ENCODE measurements at regions not wholly inside any gene's neighbourhood (a gene's known extent, or its start where the extent isn't known, plus 50 kb on each side); places are given as distances from the start of the nearest gene placed in this dataset.

GRCh38 chr6:148677594-148678476, 69.0 kb upstream of the UST start:
- TF ChIP-seq, protein P1, sequence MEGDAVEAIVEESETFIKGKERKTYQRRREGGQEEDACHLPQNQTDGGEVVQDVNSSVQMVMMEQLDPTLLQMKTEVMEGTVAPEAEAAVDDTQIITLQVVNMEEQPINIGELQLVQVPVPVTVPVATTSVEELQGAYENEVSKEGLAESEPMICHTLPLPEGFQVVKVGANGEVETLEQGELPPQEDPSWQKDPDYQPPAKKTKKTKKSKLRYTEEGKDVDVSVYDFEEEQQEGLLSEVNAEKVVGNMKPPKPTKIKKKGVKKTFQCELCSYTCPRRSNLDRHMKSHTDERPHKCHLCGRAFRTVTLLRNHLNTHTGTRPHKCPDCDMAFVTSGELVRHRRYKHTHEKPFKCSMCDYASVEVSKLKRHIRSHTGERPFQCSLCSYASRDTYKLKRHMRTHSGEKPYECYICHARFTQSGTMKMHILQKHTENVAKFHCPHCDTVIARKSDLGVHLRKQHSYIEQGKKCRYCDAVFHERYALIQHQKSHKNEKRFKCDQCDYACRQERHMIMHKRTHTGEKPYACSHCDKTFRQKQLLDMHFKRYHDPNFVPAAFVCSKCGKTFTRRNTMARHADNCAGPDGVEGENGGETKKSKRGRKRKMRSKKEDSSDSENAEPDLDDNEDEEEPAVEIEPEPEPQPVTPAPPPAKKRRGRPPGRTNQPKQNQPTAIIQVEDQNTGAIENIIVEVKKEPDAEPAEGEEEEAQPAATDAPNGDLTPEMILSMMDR (IDR thresholded peaks at IDR 0.05; ENCODE audit: unreplicated experiment in 3 of 3), result no peak
- H3K4me1 Mint-ChIP-seq, result no peaks in the 10 kb centered on the region
- H3K27me3 Mint-ChIP-seq (ENCODE audit: low read depth), result no peaks in the 10 kb centered on the region
- no peak overlapping the region for H3K27ac Mint-ChIP-seq
- no peaks in the 10 kb centered on the region for H3K36me3 Mint-ChIP-seq (ENCODE audit: low read depth)
- no peak overlapping the region for H3K4me3 Mint-ChIP-seq
- peaks cover 19% of the 10 kb centered on the region for H3K9me3 Mint-ChIP-seq

DNA sequence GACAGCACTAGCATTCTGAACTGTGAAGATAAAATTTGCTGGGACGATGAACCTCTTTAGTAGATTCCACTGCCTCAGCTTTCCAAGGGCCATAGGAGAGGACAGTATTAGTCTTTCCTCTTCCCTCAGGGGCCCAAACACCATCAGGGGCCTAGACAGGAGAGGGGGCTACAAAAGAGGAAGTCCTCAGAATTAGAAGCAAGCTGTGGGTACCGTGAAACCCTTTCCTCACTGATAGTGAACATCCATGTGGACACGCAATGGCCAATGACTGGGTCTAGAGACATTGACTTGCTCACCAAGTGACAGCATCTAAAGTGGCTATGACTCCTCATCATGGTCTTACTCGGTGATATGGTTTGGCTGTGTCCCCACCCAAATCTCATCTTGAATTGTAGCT, 68.1 kb upstream of the UST start:
- Mint-ChIP-seq H3K27me3 (ENCODE audit: low read depth) (no peaks in the 10 kb centered on the region), H3K9me3 (peaks cover 12% of the 10 kb centered on the region), H3K36me3 (ENCODE audit: low read depth) (no peaks in the 10 kb centered on the region), H3K4me1 (no peaks in the 10 kb centered on the region), H3K4me3 (no peak overlapping the region), H3K27ac (no peak overlapping the region)
- TF ChIP-seq, protein P1 (IDR thresholded peaks at IDR 0.05; ENCODE audit: unreplicated experiment in 3 of 3), result no peak

DNA sequence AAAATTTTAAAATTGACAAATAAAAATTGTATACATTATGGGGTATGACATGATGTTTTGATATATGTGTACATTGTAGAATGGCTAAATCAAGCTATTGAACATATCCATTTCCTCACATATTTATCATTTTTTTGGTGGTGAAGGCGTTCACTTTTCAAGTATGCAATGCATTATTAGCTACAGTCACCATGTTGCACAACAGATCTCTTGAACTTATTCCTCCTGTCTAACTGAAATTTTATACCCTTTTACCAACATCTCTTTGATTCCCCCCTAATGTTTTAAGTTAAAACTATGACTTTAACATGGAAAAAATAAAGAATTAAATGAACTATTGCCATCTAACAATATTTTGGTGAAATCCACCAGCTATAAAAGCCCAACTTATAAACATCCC, 65.2 kb upstream of the UST start:
- TF ChIP-seq, protein P1 (IDR thresholded peaks at IDR 0.05; ENCODE audit: unreplicated experiment in 3 of 3), result no peak
- Mint-ChIP-seq H3K4me1 (no peaks in the 10 kb centered on the region), H3K4me3 (no peak overlapping the region), H3K9me3 (peaks cover 7% of the 10 kb centered on the region), H3K36me3 (ENCODE audit: low read depth) (no peaks in the 10 kb centered on the region), H3K27ac (no peak overlapping the region), H3K27me3 (ENCODE audit: low read depth) (no peaks in the 10 kb centered on the region)

- H3K27ac Mint-ChIP-seq, result no peak overlapping the region
- H3K36me3 Mint-ChIP-seq (ENCODE audit: low read depth), result no peaks in the 10 kb centered on the region
- no peaks in the 10 kb centered on the region for H3K27me3 Mint-ChIP-seq (ENCODE audit: low read depth)
- no peak overlapping the region for H3K4me3 Mint-ChIP-seq
- H3K9me3 Mint-ChIP-seq, result peaks cover 7% of the 10 kb centered on the region
- TF ChIP-seq, protein P1 (IDR thresholded peaks at IDR 0.05; ENCODE audit: unreplicated experiment in 3 of 3), result no peak
- no peaks in the 10 kb centered on the region for H3K4me1 Mint-ChIP-seq
Observed at GRCh38 chr6:148682252-148682651, 64.6 kb upstream of the UST start.

- no peak overlapping the region for H3K4me3 Mint-ChIP-seq
- no peak overlapping the region for H3K27ac Mint-ChIP-seq
- H3K4me1 Mint-ChIP-seq, result no peaks in the 10 kb centered on the region
- H3K9me3 Mint-ChIP-seq, result peaks cover 2% of the 10 kb centered on the region
- TF ChIP-seq, protein P1 (IDR thresholded peaks at IDR 0.05; ENCODE audit: unreplicated experiment in 3 of 3), result no peak
- no peaks in the 10 kb centered on the region for H3K36me3 Mint-ChIP-seq (ENCODE audit: low read depth)
- no peaks in the 10 kb centered on the region for H3K27me3 Mint-ChIP-seq (ENCODE audit: low read depth)
Observed at GRCh38 chr6:148682990-148683389, 63.8 kb upstream of the UST start.

- no peaks in the 10 kb centered on the region for H3K27me3 Mint-ChIP-seq (ENCODE audit: low read depth)
- H3K4me1 Mint-ChIP-seq, result no peaks in the 10 kb centered on the region
- H3K27ac Mint-ChIP-seq, result no peak overlapping the region
- no peaks in the 10 kb centered on the region for H3K9me3 Mint-ChIP-seq
- no peak overlapping the region for H3K4me3 Mint-ChIP-seq
- H3K36me3 Mint-ChIP-seq (ENCODE audit: low read depth), result no peaks in the 10 kb centered on the region
- TF ChIP-seq, protein P1 (IDR thresholded peaks at IDR 0.05; ENCODE audit: unreplicated experiment in 3 of 3), result no peak
Observed at GRCh38 chr6:148689168-148689567, 57.7 kb upstream of the UST start.

All from nephron (organoid).